Tibial nerve (tissue), 4 donors: ENCODE measurements at regions not wholly inside any gene's neighbourhood (a gene's known extent, or its start where the extent isn't known, plus 50 kb on each side); places are given as distances from the start of the nearest gene placed in this dataset.

ENCODE experiments used
- DNase-seq, 2 donors: peaks; one replicate each; pipeline ENCODE4 v3.0.0-alpha.2; 2019; ENCODE audit warnings: low spot score in 2 of 2
- H3K27ac ChIP-seq, 4 donors: fragments of 200-600 bp; sonication (generic) in 3 of 4; one replicate each; pipeline ENCODE4 v1.5.1; 2017 to 2019; ENCODE audit warnings: mild to moderate bottlenecking in 1 of 4
- H3K27me3 ChIP-seq, 2 donors: fragments of 200-600 bp; sonication (generic) in 1 of 2; one replicate each; pipeline versions ENCODE4 v1.5.1 to v1.6.0; 2017 to 2019
- H3K36me3 ChIP-seq, 3 donors: fragments of 200-600 bp; sonication (generic); one replicate each; pipeline ENCODE4 v1.5.1; 2018 to 2019
- H3K4me1 ChIP-seq, 4 donors: fragments of 200-600 bp; sonication (generic) in 3 of 4; one replicate each; pipeline ENCODE4 v1.5.1; 2017 to 2019
- H3K4me3 ChIP-seq, 4 donors: fragments of 200-600 bp; sonication (generic) in 3 of 4; one replicate each; pipeline ENCODE4 v1.5.1; 2017 to 2019; ENCODE audit warnings: mild to moderate bottlenecking in 1 of 4, moderate library complexity in 1 of 4
- H3K9me3 ChIP-seq, 4 donors: fragments of 200-600 bp; sonication (generic) in 3 of 4; one replicate each; pipeline ENCODE4 v1.5.1; 2017 to 2019
- CTCF ChIP-seq, 5 experiments: fragments of 200-600 bp in 3 of 5; fragments of 450-650 bp in 2 of 5; sonication (generic) in 3 of 5; IDR thresholded peaks; one replicate each; pipeline ENCODE4 v1.5.1; 2016 to 2019; ENCODE audit warnings: antibody characterized with exemption in 5 of 5, mild to moderate bottlenecking in 3 of 5, moderate library complexity in 2 of 5
- EP300 ChIP-seq, 2 donors: sonication (generic); formaldehyde crosslinking; IDR thresholded peaks; one replicate each; pipeline ENCODE4 v1.6.1; 2017; ENCODE audit warnings: antibody characterized with exemption in 2 of 2, mild to moderate bottlenecking in 1 of 2
- POLR2A ChIP-seq, 2 donors: fragments of 450-650 bp; IDR thresholded peaks; one replicate each; pipeline ENCODE4 v1.6.1; 2017; ENCODE audit warnings: antibody characterized with exemption in 2 of 2, mild to moderate bottlenecking in 2 of 2, moderate library complexity in 2 of 2
- WGBS, 2 donors: methylation state at CpG; one replicate each; pipeline ENCODE4 v1.1.5; 2018; 5-methylcytosine and 5-hydroxymethylcytosine counted together

- H3K4me3 ChIP-seq, result no peak overlapping the region
- H3K27me3 ChIP-seq, result peaks cover 0 to 77% of the 10 kb centered on the region in 2 donors
- no peak overlapping the region for H3K27ac ChIP-seq
- H3K9me3 ChIP-seq, result no peaks in the 10 kb centered on the region
- 44 to 47% methylated on average over 7 of the region's 7 CpGs for WGBS, 2 donors
- H3K36me3 ChIP-seq, result no peaks in the 10 kb centered on the region
- TF ChIP-seq CTCF (IDR thresholded peaks at IDR 0.05) (no peak), POLR2A (IDR thresholded peaks at IDR 0.05) (no peak), EP300 (IDR thresholded peaks at IDR 0.05) (no peak)
- H3K4me1 ChIP-seq, result no peaks in the 10 kb centered on the region
- no peak for DNase-seq
Measured at GRCh38 chr6:26257272-26257671, 107.7 kb upstream of the BTN3A2 start.

DNA sequence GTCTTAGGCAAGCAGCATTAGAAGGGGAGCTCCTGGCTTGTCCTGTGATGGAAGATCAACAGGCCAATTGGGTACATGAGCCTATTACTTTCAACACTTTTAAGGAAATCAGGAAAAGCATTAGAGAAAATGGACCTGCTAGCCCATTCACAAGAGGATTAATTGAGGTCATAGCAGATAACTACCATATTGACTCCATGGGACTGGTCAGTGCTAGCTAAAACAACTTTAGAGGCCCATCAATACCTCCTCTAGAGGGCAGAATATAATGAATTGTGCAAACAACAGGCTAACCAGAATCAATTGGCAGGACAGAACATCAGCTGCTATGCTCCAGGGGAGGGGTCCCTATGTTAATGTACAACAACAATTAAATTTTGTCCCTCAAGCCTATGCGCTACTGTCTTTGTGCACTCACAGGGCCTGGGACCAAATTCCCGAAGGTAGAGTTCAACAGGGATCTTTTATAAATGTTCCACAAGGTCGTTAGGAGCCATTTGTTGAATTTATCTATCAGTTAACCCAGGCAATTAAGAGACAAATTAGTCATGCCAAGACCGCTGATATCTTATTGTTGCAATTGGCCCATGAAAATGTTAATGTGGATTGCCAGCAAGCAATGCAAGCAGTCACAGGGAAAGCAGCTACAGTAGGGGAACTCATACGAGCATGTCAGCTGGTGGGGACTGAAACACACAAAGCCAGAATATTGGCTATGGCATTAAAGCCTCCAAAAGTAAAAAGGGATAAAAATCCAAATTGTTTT lies 106.6 kb upstream of the BTN3A2 start:
- Histone ChIP-seq H3K36me3 (no peaks in the 10 kb centered on the region), H3K27me3 (peaks cover 0 to 67% of the 10 kb centered on the region in 2 donors), H3K4me1 (no peaks in the 10 kb centered on the region), H3K4me3 (no peak overlapping the region), H3K27ac (no peak overlapping the region), H3K9me3 (no peaks in the 10 kb centered on the region)
- TF ChIP-seq EP300 (IDR thresholded peaks at IDR 0.05) (no peak), POLR2A (IDR thresholded peaks at IDR 0.05) (no peak), CTCF (IDR thresholded peaks at IDR 0.05) (no peak)
- 72 to 83% methylated on average over 5 of the region's 5 CpGs for WGBS, 2 donors
- DNase-seq, result no peak

GRCh38 chr6:26260110-26260637 lies 104.8 kb upstream of the BTN3A2 start:
- H3K4me3 ChIP-seq, result no peak overlapping the region
- H3K27me3 ChIP-seq, result peaks cover 0 to 53% of the 10 kb centered on the region in 2 donors
- no peaks in the 10 kb centered on the region for H3K36me3 ChIP-seq
- H3K9me3 ChIP-seq, result no peaks in the 10 kb centered on the region
- no peak for DNase-seq
- no peak for TF ChIP-seq EP300 (IDR thresholded peaks at IDR 0.05)
- no peak for TF ChIP-seq CTCF (IDR thresholded peaks at IDR 0.05)
- TF ChIP-seq POLR2A (IDR thresholded peaks at IDR 0.05), result no peak
- no peak overlapping the region for H3K27ac ChIP-seq
- H3K4me1 ChIP-seq, result no peaks in the 10 kb centered on the region
- 67 to 73% methylated on average over 7 of the region's 7 CpGs for WGBS, 2 donors

- no peaks in the 10 kb centered on the region for H3K4me1 ChIP-seq
- DNase-seq, result no peak
- H3K27me3 ChIP-seq, result peaks cover 0 to 47% of the 10 kb centered on the region in 2 donors
- H3K36me3 ChIP-seq, result no peaks in the 10 kb centered on the region
- H3K9me3 ChIP-seq, result no peaks in the 10 kb centered on the region
- H3K27ac ChIP-seq, result no peak overlapping the region
- TF ChIP-seq EP300 (IDR thresholded peaks at IDR 0.05), result no peak
- TF ChIP-seq CTCF (IDR thresholded peaks at IDR 0.05), result no peak
- no peak for TF ChIP-seq POLR2A (IDR thresholded peaks at IDR 0.05)
- H3K4me3 ChIP-seq, result no peak overlapping the region
- WGBS, 2 donors, result 82 to 86% methylated on average over 6 of the region's 6 CpGs
Measured at GRCh38 chr6:26260725-26261490, 104.1 kb upstream of the BTN3A2 start.

GRCh38 chr6:26264547-26264946 lies 100.5 kb upstream of the BTN3A2 start:
- no peak for DNase-seq
- Histone ChIP-seq H3K36me3 (no peaks in the 10 kb centered on the region), H3K27me3 (peaks cover 0 to 34% of the 10 kb centered on the region in 2 donors), H3K9me3 (no peaks in the 10 kb centered on the region), H3K4me3 (no peak overlapping the region), H3K27ac (no peak overlapping the region), H3K4me1 (no peaks in the 10 kb centered on the region)
- WGBS, 2 donors, result 92 to 97% methylated on average over 1 of the region's 1 CpG
- TF ChIP-seq POLR2A (IDR thresholded peaks at IDR 0.05) (no peak), CTCF (IDR thresholded peaks at IDR 0.05) (no peak), EP300 (IDR thresholded peaks at IDR 0.05) (no peak)
